ENCODE measurements at regions not wholly inside any gene's neighbourhood (a gene's known extent, or its start where the extent isn't known, plus 50 kb on each side); places are given as distances from the start of the nearest gene placed in this dataset.

DNA sequence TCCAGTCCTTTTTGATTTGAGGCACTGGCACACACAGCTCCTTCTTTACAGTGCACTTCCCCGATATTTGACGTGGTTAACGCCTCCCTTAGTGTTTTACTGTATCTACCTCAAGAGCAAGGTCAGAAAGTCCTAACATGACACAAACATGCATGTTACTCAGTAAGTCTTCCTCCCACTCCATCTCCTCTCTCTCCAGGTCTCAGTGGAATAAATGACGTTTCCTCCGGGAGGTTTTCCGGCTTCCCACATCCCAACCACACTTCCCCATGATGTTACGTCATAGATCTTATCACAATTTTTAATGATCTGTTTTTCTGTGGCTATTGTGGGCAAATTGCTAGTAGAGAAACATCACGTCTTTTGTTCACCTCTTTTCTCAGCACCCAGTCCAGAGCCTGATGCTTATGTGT is 165.7 kb downstream of the PTPN20 start:
- TF ChIP-seq, protein P1, sequence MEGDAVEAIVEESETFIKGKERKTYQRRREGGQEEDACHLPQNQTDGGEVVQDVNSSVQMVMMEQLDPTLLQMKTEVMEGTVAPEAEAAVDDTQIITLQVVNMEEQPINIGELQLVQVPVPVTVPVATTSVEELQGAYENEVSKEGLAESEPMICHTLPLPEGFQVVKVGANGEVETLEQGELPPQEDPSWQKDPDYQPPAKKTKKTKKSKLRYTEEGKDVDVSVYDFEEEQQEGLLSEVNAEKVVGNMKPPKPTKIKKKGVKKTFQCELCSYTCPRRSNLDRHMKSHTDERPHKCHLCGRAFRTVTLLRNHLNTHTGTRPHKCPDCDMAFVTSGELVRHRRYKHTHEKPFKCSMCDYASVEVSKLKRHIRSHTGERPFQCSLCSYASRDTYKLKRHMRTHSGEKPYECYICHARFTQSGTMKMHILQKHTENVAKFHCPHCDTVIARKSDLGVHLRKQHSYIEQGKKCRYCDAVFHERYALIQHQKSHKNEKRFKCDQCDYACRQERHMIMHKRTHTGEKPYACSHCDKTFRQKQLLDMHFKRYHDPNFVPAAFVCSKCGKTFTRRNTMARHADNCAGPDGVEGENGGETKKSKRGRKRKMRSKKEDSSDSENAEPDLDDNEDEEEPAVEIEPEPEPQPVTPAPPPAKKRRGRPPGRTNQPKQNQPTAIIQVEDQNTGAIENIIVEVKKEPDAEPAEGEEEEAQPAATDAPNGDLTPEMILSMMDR (conservative IDR thresholded peaks at IDR 0.05), result no peak
- H3K4me1 ChIP-seq (replicated peaks; ENCODE audit: insufficient read depth), result peaks cover 11% of the 10 kb centered on the region
- no peak overlapping the region for H3K27ac ChIP-seq
- no peaks in the 10 kb centered on the region for H4K20me1 ChIP-seq (ENCODE audit: insufficient read depth)
- ChIA-PET CTCF (no interaction called here), POLR2A (ENCODE audit: unreplicated experiment) (no interaction called here)
- H3K79me2 ChIP-seq (ENCODE audit: low read depth), result no peaks in the 10 kb centered on the region
- H3F3A ChIP-seq (ENCODE audit: insufficient read depth, low read depth), result no peaks in the 10 kb centered on the region
- H3K9me2 ChIP-seq (ENCODE audit: insufficient read depth), result no peaks in the 10 kb centered on the region
- intact Hi-C loops (cut with micrococcal nuclease; ENCODE audit: unreplicated experiment), result no loop called here
- no TSS peak for BruUV-seq (replicated peaks)
- H3K4me2 ChIP-seq, result no peak overlapping the region
- no peaks in the 10 kb centered on the region for H3K27me3 ChIP-seq (ENCODE audit: insufficient read depth, low read depth)
- no peak for DNase-seq
- H3K36me3 ChIP-seq (ENCODE audit: low read depth), result no peaks in the 10 kb centered on the region
- H3K9me3 ChIP-seq (ENCODE audit: insufficient read depth, low read depth), result no peaks in the 10 kb centered on the region; the same call in 1 of the 2 replicates
- H3K4me3 ChIP-seq, result no peak overlapping the region
- H2AFZ ChIP-seq, result no peak overlapping the region

DNA sequence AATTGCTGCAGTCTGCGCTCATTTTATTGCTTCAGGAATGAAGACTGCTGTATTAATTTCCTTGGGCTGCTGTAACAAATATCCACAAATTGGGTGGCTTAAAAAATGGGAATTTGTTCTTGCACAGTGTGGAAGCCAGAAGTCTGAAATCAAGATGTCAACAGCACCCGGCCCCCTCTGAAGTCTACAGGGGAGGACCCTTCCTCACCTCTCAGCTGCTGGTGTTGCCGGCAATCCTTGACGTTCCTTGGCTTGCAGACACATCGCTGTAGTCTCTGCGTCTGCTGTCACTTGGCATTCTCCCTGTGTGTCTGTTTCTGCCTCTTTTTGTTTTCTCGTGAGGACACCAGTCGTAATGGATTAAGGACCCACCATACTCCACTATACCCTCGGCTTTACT is 166.2 kb downstream of the PTPN20 start:
- CTCF ChIA-PET, result no interaction called here
- Histone ChIP-seq H2AFZ (no peak overlapping the region), H3K9me2 (ENCODE audit: insufficient read depth) (no peaks in the 10 kb centered on the region), H4K20me1 (ENCODE audit: insufficient read depth) (no peaks in the 10 kb centered on the region), H3K4me2 (no peak overlapping the region), H3K4me3 (no peak overlapping the region), H3K9me3 (ENCODE audit: insufficient read depth, low read depth) (no peaks in the 10 kb centered on the region; the same call in 1 of the 2 replicates), H3F3A (ENCODE audit: insufficient read depth, low read depth) (no peaks in the 10 kb centered on the region), H3K4me1 (replicated peaks; ENCODE audit: insufficient read depth) (peaks cover 11% of the 10 kb centered on the region), H3K79me2 (ENCODE audit: low read depth) (no peaks in the 10 kb centered on the region), H3K27ac (no peak overlapping the region), H3K36me3 (ENCODE audit: low read depth) (no peaks in the 10 kb centered on the region), H3K27me3 (ENCODE audit: insufficient read depth, low read depth) (no peaks in the 10 kb centered on the region)
- no TSS peak for BruUV-seq (replicated peaks)
- POLR2A ChIA-PET (ENCODE audit: unreplicated experiment), result no interaction called here
- TF ChIP-seq, protein P1 (conservative IDR thresholded peaks at IDR 0.05), result no peak
- TF ChIP-seq EZH2 (IDR thresholded peaks at IDR 0.05; ENCODE audit: low read depth), result no peak
- no peak for DNase-seq
- intact Hi-C loops (cut with micrococcal nuclease; ENCODE audit: unreplicated experiment), result no loop called here

DNA sequence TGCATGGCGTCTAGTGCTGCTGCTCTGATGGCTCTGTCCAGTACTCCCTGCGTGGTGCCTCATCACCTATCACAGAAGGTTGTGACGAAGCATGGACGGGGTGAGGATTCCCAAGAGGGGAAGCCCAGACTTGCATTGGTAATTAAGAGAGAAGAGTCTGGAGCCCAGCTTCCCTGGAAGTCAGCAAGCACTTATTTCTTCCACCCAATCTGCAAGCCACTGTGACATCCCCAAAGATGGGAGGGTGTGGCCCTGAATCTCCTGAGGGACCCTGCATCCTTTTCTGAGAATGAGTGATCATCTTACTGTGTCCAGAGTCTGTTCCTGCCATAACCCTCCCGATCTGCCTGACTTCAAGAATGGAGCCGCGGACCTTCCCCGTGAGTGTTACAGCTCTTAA is 166.7 kb downstream of the PTPN20 start:
- TF ChIP-seq EZH2 (IDR thresholded peaks at IDR 0.05; ENCODE audit: low read depth), result no peak
- TF ChIP-seq, protein P1 (conservative IDR thresholded peaks at IDR 0.05), result no peak
- no peaks in the 10 kb centered on the region for H3K79me2 ChIP-seq (ENCODE audit: low read depth)
- H4K20me1 ChIP-seq (ENCODE audit: insufficient read depth), result no peaks in the 10 kb centered on the region
- no TSS peak for BruUV-seq (replicated peaks)
- no peaks in the 10 kb centered on the region for H3K36me3 ChIP-seq (ENCODE audit: low read depth)
- peaks cover 11% of the 10 kb centered on the region for H3K4me1 ChIP-seq (replicated peaks; ENCODE audit: insufficient read depth)
- H3K27me3 ChIP-seq (ENCODE audit: insufficient read depth, low read depth), result no peaks in the 10 kb centered on the region
- H3K4me2 ChIP-seq, result no peak overlapping the region
- no peak overlapping the region for H3K27ac ChIP-seq
- H3F3A ChIP-seq (ENCODE audit: insufficient read depth, low read depth), result no peaks in the 10 kb centered on the region
- H2AFZ ChIP-seq, result no peak overlapping the region
- POLR2A ChIA-PET (ENCODE audit: unreplicated experiment), result no interaction called here
- intact Hi-C loops (cut with micrococcal nuclease; ENCODE audit: unreplicated experiment), result no loop called here
- DNase-seq, result no peak
- no peaks in the 10 kb centered on the region; the same call in 1 of the 2 replicates for H3K9me3 ChIP-seq (ENCODE audit: insufficient read depth, low read depth)
- CTCF ChIA-PET, result no interaction called here
- no peak overlapping the region for H3K4me3 ChIP-seq
- no peaks in the 10 kb centered on the region for H3K9me2 ChIP-seq (ENCODE audit: insufficient read depth)
